GM21360 (cell line): ENCODE measurements at regions not wholly inside any gene's neighbourhood (a gene's known extent, or its start where the extent isn't known, plus 50 kb on each side); places are given as distances from the start of the nearest gene placed in this dataset.

Experiments used
- ATAC-seq: cut with Tn5 transposase; IDR thresholded peaks from one replicate; pipeline ENCODE4 v1.9.1; 2021; ENCODE audit warnings: mild to moderate bottlenecking, moderate library complexity; ENCODE audit not compliant: unreplicated experiment

DNA sequence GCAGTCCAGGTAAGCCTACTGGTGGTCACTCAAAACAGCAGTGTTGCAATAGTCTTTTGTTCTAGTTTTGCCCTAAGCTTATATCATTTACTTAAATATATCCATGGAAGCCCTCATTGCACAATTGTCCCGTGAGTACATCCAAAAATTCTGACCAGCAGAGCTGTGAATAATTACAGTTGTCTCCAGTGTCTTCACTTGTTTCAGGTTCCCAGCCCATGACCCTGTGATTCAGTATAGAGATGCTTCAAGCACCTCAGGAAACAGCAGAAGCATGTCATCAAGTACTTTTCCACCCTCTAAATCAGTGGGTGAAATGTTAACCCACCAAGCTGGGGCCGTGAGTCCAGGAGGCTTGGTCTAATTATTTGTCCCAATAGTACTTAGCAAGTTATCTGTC lies 214.9 kb upstream of the RPS6KA3 start:
- no peak for ATAC-seq

DNA sequence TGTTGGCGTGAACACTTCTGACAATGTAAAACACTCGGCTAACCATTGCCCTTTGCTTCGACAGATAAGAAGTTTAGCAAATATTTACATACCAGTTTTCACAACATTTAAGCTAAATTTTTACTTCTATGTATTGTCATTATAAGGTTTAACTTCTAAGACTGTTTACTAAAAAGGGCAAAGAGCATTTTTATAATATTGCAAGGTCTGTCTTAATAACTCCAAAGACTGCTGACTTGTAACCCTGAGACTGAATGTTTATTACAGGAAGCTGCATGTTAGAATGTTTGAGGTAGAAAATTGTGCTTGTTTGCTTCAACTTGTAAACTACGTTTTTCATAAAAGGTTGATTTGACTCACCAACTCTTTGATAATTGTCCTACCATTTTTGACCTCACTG lies 213.2 kb upstream of the RPS6KA3 start:
- no peak for ATAC-seq

DNA sequence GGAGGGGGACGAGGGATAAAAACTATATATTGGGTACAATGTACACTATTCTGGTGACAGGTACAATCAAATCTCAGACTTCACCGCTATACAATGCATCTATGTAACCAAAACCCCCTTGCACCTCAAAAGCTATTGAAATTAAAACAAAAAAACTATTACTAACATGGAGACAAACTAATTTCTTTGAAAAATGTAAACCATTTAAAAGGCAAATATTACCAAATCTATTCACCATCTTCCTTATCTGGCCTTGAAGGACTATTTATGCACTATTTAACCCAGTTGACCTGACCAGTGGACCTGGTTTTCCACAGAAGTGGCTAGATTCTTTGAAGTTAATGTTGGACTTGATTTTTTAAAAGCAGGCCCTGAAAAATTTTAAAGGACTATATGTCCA lies 212.3 kb upstream of the RPS6KA3 start:
- ATAC-seq = no peak

DNA sequence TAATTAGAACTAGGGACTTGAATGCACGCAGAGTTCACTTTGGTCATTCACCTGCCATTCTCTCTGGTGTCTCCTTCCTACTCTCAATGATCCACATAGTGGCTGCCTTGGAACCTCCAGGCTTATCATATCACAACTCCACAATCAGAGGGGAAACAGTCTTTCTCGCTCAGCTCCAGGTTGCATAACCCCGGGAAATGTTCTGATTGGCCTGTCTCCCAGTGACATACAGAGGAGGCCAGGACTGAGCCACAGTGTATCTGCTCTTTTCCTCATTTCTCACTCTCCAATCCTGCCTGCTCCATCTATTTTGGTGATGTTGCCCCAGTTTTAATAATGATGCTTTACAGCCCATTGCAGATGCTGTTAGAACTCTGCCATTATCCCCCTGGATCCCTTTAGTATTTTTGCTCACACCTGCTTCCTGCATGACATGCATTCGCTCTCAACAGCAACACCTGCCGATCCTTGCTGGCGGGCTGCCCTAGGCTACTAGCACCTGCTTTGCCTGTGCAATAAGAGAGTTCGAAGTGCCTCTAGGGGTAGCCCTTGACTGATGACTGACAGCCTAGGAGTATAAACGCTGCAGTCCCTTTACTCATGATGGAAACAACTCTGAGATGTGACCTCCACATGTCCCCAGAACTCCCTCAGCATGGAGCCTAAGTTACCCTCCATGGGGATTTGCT lies 211.3 kb upstream of the RPS6KA3 start:
- ATAC-seq = no peak

DNA sequence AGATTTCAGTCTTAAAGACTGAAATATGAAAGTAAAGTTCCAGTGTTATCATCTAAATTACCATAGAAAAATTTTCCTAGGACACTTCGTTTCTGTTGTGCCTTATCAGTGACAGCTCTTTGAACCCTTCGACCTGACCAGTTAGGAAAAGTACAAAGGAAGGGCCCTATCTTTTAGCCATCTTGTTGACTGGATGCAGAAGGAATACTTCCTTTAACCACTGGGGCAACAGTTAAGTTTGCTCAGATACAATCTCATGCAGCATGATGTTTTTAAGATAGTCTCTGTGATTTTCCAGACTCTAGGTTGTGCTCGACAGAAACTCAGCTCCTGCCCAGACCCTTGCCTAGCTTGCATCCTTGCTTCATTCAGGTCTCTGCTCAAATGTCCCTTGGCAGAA lies 210.5 kb upstream of the RPS6KA3 start:
- no peak for ATAC-seq

DNA sequence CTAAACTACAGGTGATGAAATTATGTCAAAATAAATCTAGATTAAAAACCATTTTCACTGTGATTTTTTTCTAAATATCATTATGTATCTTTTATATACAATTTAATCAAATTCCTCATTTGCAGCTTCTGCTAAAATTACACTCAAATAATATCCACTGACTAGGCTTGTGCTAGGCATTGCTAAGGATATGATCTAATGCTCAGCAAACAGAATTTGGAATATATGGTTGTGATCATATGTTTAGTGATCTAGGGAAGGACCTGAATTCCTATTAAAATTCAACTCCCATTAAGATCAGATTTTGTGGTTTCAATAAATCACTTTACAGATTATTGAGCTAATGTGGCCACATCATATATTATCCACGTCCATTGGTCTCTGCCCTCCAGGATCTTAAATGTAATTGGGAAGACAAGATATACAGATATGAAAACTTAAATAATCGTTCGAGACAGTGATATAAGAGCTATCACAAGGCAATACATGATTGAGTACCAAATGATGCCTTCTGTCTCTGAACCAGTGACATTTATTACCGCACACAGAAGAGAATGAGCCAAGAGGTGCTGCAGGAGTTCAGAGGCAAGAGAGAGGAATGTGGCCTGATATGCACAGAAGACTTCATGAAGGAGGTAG lies 206.0 kb upstream of the RPS6KA3 start:
- ATAC-seq = no peak

DNA sequence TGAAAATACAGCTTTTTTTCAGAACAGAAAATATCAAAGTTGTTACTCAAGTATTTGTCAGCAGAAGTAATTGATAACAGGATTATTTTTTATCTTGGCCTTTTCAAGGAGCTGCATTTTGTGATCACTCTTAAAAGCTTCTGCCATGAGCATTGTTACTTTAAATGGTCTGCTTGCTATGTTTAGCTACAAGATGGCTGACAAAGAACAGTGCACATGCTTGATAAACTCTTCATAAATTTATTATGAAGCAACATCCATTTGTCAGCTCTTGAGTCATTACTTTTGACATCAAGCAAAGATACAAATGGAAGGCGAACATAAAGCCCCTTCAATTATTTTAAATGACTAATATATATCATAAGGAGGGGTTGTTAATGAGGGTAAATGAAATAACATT lies 205.4 kb upstream of the RPS6KA3 start:
- no peak for ATAC-seq

DNA sequence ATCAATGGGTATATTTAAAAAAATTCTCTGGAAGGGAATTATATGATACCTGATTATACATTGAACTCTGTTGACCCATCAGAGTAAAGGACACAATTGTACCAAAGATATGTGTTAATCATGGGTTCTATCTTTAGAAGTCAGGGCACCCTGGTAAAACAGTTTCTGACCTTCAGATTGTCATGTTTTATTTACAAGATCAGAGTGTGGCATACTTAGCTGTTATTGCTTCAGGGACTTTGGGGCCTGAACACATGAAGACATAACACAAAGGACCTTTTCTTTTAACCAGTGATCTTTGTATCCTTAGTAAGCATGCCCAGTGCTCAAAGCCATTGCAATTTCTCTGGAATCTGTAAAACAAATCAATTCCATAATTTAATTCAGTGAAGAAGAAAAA lies 204.8 kb upstream of the RPS6KA3 start:
- ATAC-seq = no peak

DNA sequence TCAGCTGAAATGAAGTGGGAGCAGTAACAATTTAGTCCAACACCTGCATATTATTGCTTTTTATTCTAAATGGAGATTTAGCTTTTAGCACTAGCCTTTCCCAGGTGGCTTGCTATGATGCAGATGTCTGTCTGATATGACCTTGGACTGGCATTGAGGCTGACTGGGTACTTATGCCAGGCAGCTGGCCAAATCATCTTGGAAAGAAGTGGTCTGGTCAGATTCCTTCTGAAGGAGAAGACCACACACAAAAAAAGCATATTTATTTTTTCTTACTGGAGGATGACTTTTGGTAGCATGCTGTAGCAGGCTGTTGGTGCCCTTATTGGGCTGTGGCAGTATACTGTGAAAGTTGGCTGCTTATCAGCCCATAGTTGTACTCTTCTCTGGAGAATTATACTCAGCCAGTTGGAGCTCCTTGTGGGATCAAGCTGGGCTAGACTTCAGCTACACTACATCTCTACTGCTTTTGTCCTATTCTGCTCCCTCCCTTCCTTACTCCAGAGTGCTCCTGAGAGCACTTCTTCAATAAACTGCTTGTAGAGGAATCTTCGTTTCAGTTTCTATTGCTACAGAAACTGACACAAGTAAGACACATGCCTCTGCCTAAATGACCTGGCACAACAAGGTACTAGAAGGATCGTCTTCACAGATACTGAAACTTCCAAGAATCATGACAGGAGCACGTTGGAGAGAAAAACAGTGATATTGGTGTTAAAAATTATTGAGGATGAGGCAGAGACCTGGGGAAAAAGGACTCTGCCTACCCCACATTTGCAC lies 196.8 kb upstream of the RPS6KA3 start:
- ATAC-seq = no peak

DNA sequence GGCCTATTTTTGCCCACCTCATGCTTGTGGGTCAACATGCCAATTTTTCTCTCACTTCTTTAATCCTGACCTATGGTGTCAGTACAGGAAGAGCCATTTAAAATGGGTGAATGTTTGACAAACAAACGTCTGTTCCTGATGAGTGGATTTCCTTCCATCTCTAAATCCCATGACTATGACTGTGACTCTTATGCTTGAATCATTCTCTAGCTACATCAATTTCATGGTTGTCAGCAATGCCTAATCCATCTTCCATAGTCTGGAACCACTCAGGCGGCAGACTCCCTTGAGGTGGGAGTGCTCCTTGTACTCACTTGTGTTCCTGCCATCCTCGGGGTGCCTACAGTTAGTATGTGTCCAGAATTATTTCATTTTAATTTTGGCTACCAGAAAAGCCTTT lies 194.9 kb upstream of the RPS6KA3 start:
- no peak for ATAC-seq

DNA sequence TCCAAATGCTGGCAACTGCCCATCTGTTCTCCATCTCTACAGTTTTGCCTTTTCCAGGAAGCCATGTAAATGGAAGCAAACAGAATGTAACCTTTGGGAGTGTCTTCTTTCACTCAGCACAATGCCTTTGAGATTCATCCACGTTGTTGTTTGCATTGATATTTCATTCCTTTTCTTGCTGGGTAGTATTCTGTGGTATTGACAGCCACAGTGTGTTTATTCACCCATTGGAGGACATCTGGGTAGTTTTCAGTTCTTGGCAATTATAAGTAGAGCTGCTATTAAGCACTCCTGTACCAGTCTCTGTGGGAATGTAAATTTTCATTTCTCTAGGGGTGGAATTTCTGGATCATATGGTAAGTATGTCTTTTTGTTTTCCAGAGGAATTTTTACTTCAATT lies 194.3 kb upstream of the RPS6KA3 start:
- ATAC-seq = no peak

DNA sequence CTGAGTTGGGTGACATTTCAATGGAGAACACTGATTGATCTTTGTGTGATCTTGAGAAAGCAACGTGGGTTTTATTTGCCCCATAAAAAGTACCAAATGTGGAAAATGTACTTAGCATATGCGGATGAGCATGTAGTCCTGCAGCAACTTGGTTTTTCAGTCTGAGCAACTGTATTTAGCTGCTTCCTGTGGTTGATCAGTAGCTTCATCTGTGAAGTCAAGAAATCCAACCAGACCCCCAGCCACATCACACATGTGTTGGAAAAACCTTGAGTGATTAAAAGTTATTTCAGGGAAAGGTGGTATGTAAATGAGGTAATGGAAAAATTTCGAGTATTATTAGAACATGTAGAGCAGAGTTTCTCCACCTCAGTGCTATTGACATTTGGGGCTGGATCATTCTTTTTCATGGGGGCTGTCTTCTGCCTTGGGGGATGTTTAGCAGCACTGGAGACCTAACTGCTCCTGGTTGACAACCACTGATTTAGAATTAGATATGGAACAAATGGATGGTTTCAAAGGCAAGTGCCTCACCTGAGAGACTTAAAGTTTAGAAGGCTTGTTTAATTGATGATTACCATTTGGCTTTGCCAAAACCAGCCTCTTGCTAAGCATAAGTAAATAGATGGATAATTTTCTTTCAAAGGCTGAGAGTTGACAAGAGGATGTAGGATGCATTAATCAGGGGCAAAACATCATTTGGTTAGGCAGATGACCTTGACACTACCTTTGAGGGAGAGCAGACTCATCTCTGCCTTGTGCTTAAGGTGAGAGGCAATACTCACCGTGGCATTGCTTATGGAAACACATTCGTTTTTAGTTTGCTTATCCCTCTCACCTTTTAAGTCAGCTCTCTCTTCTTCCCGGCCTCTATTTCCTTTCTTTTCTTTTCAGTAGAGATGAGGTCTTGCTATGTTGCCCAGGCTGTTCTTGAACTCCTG lies 193.0 kb upstream of the RPS6KA3 start:
- ATAC-seq = no peak

DNA sequence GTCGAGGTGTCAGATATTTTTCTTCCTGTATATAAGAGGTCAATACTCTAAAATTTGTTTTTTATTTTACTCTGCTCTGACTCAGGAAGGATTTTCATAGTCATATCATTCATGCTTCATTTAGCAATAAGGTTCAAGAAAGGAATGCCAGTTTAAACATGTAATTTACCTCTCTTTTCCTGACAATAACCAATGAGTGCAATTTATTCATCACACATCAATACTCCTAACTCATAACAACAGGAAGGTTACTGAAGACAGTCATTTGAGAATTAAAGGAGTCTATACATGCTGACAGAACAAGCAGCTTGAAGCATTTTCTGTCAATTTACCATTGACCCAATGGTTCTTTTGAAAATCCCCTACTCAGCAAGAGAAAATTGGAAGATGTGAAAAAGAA lies 190.3 kb upstream of the RPS6KA3 start:
- no peak for ATAC-seq

DNA sequence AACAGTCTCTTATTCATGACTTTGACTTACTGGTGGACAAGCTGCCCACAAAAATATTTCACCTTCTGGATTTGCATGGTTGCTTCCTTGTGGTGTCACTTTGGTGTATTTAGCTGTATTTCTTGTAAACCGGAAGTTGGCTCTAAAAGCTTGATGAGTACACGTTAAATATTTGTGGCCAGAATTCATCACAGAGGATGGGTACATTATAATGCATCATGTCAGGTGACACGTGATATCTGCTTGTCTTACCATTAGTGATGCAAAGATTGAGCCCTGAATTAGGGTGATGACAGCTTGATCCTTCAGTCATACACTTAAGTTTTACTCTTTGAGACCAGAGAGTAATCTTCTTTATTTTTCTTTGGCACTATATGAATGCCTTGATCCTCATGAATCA lies 188.3 kb upstream of the RPS6KA3 start:
- no peak for ATAC-seq

DNA sequence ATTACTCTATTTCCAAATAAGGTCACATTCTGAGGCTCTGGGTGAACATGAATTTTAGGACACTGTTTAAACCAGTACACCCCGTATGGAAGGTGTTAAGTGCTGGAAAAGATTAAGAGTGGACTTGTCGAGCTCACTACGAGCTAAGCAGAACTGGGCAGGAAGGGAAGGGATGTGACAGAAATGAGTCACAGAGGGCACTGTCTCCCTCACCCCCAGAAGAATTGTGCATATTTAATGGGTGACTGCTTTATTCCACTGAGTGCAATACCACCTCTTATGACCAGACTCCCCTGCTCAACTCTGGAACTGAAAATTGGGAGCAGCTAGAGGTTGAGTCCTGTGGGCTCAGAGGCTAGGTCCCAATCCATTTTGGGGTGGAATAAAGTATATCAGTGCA lies 187.4 kb upstream of the RPS6KA3 start:
- no peak for ATAC-seq

DNA sequence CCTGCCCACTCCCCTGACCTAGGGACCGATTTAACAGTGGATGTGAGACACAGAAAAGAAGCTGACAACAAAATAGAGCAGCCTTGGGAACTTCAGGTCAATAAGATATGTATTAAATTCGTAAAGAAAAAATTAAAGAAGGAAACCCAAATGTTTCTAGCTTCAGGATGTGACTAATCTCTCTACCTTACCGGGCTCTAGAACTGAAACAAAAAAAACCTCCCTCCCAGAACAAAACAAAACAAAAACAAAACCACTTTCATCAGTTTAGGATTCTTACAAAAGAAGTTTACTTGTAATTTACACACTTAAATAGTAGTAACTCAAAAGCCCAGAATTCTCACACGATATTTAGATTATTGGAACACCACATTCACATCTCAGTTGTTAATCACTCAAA lies 185.8 kb upstream of the RPS6KA3 start:
- ATAC-seq = peak; percentile 79

DNA sequence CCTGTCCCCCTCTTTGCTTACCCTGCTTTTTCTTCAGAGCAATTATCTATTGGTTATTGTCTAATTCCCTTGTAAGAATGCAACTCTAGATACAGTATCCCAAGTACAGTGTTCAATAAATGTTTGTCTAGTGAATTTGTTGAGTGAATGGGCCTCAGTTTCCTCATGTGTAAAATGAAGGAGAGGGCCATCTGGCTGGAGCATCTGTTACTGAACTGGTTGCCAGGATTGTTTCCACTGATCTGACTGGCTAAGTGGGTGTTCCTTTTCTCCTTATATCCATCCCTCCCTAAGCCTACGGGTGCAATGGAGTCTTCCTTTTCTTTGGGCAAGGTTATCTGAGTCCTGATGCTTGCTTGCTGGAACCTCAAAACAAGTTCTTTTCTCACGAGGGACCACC lies 185.2 kb upstream of the RPS6KA3 start:
- no peak for ATAC-seq

DNA sequence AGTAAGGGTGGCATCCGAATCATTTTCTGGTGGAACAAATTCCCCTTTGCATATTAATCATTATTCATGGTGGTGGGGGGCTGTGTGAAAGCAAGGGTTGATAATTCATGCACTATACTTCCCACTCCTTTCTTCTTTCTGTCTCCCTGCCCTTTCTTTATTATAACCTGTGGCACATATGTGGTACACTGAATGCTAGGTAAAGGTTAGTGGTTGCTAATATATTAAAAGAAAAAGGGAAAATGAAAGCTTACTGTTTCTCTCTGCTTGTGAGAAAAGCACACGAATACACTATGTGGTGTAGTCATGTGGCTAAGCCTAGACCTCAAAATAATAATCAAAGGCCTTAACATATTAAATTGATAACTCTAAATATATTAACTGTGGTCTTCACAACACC lies 178.4 kb upstream of the RPS6KA3 start:
- no peak for ATAC-seq

DNA sequence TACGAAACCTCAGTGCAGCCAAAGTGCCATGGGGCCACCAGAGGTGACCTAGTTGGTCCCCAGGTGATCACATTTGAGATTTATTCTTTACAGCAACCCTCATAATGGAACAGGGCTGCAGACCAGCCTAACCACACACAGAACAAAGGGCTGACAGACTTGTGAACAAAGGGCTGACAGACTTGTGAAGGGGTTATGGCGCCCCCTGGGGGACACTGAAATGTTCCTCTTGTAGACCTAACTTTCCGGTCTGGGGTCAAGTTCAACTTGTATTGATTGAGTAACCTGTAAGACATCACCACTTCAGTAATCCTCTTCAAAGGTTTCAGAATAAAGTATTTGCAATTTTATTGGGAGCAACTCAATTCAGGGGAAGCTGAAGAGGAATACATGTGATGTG lies 175.9 kb upstream of the RPS6KA3 start:
- peak; percentile 80 for ATAC-seq

DNA sequence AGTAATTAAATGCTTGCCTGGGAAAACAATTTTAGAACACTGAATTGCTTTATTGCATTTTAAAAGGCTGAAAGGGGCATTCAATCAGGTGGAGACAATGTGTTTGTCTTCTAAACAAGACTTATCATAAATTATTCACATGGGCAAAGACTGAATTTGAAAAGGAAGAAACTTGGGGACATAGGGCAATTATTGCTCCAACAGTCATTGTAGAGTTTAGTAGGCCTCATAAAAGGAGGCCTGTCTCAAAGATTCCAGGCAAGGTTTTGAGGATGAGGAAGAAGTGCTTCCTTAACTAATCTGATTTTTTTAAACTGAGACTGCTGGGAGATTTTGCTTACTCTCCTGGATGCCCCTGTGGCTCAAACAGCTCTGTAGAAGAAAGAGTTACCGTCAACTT lies 174.4 kb upstream of the RPS6KA3 start:
- ATAC-seq = no peak

DNA sequence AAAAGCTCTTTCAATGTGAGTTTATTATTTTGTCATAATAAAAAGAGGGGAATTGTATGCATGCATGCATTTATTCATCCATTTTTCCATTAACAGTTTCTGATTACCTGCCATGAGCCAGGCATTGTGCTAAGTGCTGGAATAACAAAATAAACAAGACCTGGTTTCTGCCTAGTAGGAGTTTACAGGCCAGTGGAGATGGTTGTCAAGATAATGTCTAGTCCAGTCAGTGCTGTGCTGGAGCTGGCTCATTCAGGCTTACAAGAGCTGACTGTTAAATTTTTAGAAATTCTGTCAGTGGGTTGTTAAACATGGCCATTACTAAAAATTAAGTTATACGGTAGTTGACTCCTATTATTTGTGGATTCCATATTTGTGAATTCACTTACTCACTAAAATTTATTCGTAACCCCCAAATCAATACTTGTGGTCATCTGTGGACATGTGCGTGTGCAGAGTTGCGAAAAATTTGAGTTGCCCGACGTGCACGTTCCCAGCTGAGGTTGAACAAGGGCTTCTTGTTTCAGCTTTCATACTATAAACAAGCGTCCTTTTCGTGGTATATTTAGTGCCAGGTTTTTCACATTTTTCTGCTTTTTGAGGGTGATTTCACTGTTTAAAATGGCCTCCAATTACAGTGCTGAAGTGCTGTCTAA lies 172.3 kb upstream of the RPS6KA3 start:
- ATAC-seq = no peak
